Muscle layer of duodenum (tissue), 2 donors: ENCODE measurements at regions not wholly inside any gene's neighbourhood (a gene's known extent, or its start where the extent isn't known, plus 50 kb on each side); places are given as distances from the start of the nearest gene placed in this dataset.

Experiments
- H3K27ac ChIP-seq: one replicate; pipeline ENCODE4 v1.7.0; 2013; ENCODE audit warnings: mild to moderate bottlenecking, low read length
- H3K27me3 ChIP-seq: one replicate; pipeline ENCODE4 v1.7.0; 2013; ENCODE audit warnings: low read depth, mild to moderate bottlenecking, control low read depth, low read length
- H3K36me3 ChIP-seq, 2 donors: one replicate each; pipeline ENCODE4 v1.7.0; 2013; ENCODE audit warnings: low read length in 2 of 2, control low read depth in 1 of 2, mild to moderate bottlenecking in 1 of 2; ENCODE audit not compliant: insufficient read depth in 2 of 2, control insufficient read depth in 1 of 2
- H3K4me1 ChIP-seq, 2 donors: one replicate each; pipeline ENCODE4 v1.7.0; 2013; ENCODE audit warnings: low read length in 2 of 2, mild to moderate bottlenecking in 2 of 2, control low read depth in 1 of 2, moderate library complexity in 1 of 2; ENCODE audit not compliant: insufficient read depth in 2 of 2, control insufficient read depth in 1 of 2
- H3K4me3 ChIP-seq, 2 donors: one replicate each; pipeline ENCODE4 v1.7.0; 2013; ENCODE audit warnings: low read length in 2 of 2, low read depth in 1 of 2, mild to moderate bottlenecking in 1 of 2
- H3K9me3 ChIP-seq, 2 donors: one replicate each; pipeline ENCODE4 v1.7.0; 2013; ENCODE audit warnings: low read length in 2 of 2, control low read depth in 1 of 2, mild to moderate bottlenecking in 1 of 2; ENCODE audit not compliant: control insufficient read depth in 1 of 2
- donor health status: healthy.

- Histone ChIP-seq H3K9me3 (peaks cover 0 to 3% of the 10 kb centered on the region in 2 donors), H3K27me3 (no peaks in the 10 kb centered on the region), H3K36me3 (no peaks in the 10 kb centered on the region), H3K27ac (no peak overlapping the region), H3K4me3 (no peak overlapping the region), H3K4me1 (peaks cover 0 to 20% of the 10 kb centered on the region in 2 donors)
Observed at GRCh38 chr9:80156262-80156661, 584.5 kb downstream of the TLE4 start.

- no peaks in the 10 kb centered on the region for H3K27me3 ChIP-seq
- no peak overlapping the region for H3K4me3 ChIP-seq
- no peaks in the 10 kb centered on the region for H3K9me3 ChIP-seq
Observed at GRCh38 chr9:80147866-80148265, 576.1 kb downstream of the TLE4 start.

GRCh38 chr9:80146466-80146865 lies 574.7 kb downstream of the TLE4 start:
- Histone ChIP-seq H3K36me3 (no peaks in the 10 kb centered on the region), H3K27ac (no peak overlapping the region), H3K9me3 (no peaks in the 10 kb centered on the region), H3K27me3 (no peaks in the 10 kb centered on the region), H3K4me1 (no peaks in the 10 kb centered on the region), H3K4me3 (no peak overlapping the region)

More at GRCh38 chr9:80147866-80148265, 576.1 kb downstream of the TLE4 start:
- Histone ChIP-seq H3K36me3 (no peaks in the 10 kb centered on the region), H3K4me1 (no peaks in the 10 kb centered on the region), H3K27ac (no peak overlapping the region)

GRCh38 chr9:80144856-80145255 lies 573.1 kb downstream of the TLE4 start:
- Histone ChIP-seq H3K9me3 (no peaks in the 10 kb centered on the region), H3K27me3 (no peaks in the 10 kb centered on the region), H3K27ac (no peak overlapping the region)

GRCh38 chr9:80144406-80144805 lies 572.6 kb downstream of the TLE4 start:
- no peaks in the 10 kb centered on the region for H3K4me1 ChIP-seq
- H3K36me3 ChIP-seq = no peaks in the 10 kb centered on the region
- H3K27me3 ChIP-seq = no peaks in the 10 kb centered on the region
- no peak overlapping the region for H3K4me3 ChIP-seq
- H3K27ac ChIP-seq = no peak overlapping the region
- H3K9me3 ChIP-seq = no peaks in the 10 kb centered on the region

More at GRCh38 chr9:80144856-80145255, 573.1 kb downstream of the TLE4 start:
- Histone ChIP-seq H3K4me1 (no peaks in the 10 kb centered on the region), H3K36me3 (no peaks in the 10 kb centered on the region), H3K4me3 (no peak overlapping the region)

GRCh38 chr9:80143899-80144298 lies 572.1 kb downstream of the TLE4 start:
- H3K27me3 ChIP-seq = no peaks in the 10 kb centered on the region
- no peaks in the 10 kb centered on the region for H3K4me1 ChIP-seq
- no peaks in the 10 kb centered on the region for H3K9me3 ChIP-seq
- no peak overlapping the region for H3K27ac ChIP-seq
- H3K36me3 ChIP-seq = no peaks in the 10 kb centered on the region
- H3K4me3 ChIP-seq = no peak overlapping the region

- Histone ChIP-seq H3K36me3 (no peaks in the 10 kb centered on the region), H3K4me1 (no peaks in the 10 kb centered on the region), H3K9me3 (no peaks in the 10 kb centered on the region), H3K27me3 (no peaks in the 10 kb centered on the region), H3K27ac (no peak overlapping the region), H3K4me3 (no peak overlapping the region)
Observed at GRCh38 chr9:80134487-80134886, 562.7 kb downstream of the TLE4 start.

- no peaks in the 10 kb centered on the region for H3K9me3 ChIP-seq
- no peaks in the 10 kb centered on the region for H3K4me1 ChIP-seq
- no peaks in the 10 kb centered on the region for H3K27me3 ChIP-seq
- H3K36me3 ChIP-seq = no peaks in the 10 kb centered on the region
- H3K4me3 ChIP-seq = no peak overlapping the region
- H3K27ac ChIP-seq = no peak overlapping the region
Observed at GRCh38 chr9:80131627-80132026, 559.9 kb downstream of the TLE4 start.

- no peaks in the 10 kb centered on the region for H3K36me3 ChIP-seq
Observed at GRCh38 chr9:80127920-80128319, 556.2 kb downstream of the TLE4 start.

GRCh38 chr9:80125731-80126264 lies 554.0 kb downstream of the TLE4 start:
- no peak overlapping the region for H3K4me3 ChIP-seq
- no peaks in the 10 kb centered on the region for H3K9me3 ChIP-seq
- H3K4me1 ChIP-seq = no peaks in the 10 kb centered on the region
- H3K27me3 ChIP-seq = no peaks in the 10 kb centered on the region
- no peaks in the 10 kb centered on the region for H3K36me3 ChIP-seq
- H3K27ac ChIP-seq = no peak overlapping the region

More at GRCh38 chr9:80127920-80128319, 556.2 kb downstream of the TLE4 start:
- Histone ChIP-seq H3K4me3 (no peak overlapping the region), H3K27me3 (no peaks in the 10 kb centered on the region), H3K4me1 (no peaks in the 10 kb centered on the region), H3K27ac (no peak overlapping the region), H3K9me3 (no peaks in the 10 kb centered on the region)

GRCh38 chr9:80117031-80117430 lies 545.3 kb downstream of the TLE4 start:
- no peaks in the 10 kb centered on the region for H3K4me1 ChIP-seq
- H3K4me3 ChIP-seq = no peak overlapping the region

GRCh38 chr9:80114241-80114640 lies 542.5 kb downstream of the TLE4 start:
- Histone ChIP-seq H3K36me3 (no peaks in the 10 kb centered on the region), H3K4me1 (no peaks in the 10 kb centered on the region), H3K27me3 (no peaks in the 10 kb centered on the region), H3K4me3 (no peak overlapping the region), H3K9me3 (peaks cover 0 to 8% of the 10 kb centered on the region in 2 donors), H3K27ac (no peak overlapping the region)

More at GRCh38 chr9:80117031-80117430, 545.3 kb downstream of the TLE4 start:
- no peaks in the 10 kb centered on the region for H3K36me3 ChIP-seq
- H3K27me3 ChIP-seq = no peaks in the 10 kb centered on the region
- peaks cover 0 to 8% of the 10 kb centered on the region in 2 donors for H3K9me3 ChIP-seq
- no peak overlapping the region for H3K27ac ChIP-seq
